RWPE1 (cell line): ENCODE measurements at regions not wholly inside any gene's neighbourhood (a gene's known extent, or its start where the extent isn't known, plus 50 kb on each side); places are given as distances from the start of the nearest gene placed in this dataset.

Experiments
- CTCF ChIA-PET: fragments of 350-600 bp; sonication (Branson Sonifier 250); formaldehyde crosslinking; extraction: SDS; loops from one replicate; lab custom pipeline; 2021; lab: Yijun Ruan, JAX
- POLR2A ChIA-PET: fragments of 400-600 bp; formaldehyde crosslinking; extraction: SDS; loops from one replicate; lab custom pipeline; 2020; ENCODE audit warnings: antibody characterized with exemption; ENCODE audit not compliant: low non-redundant PET; lab: Yijun Ruan, JAX
- DNase-seq: peaks from one replicate; pipeline ENCODE4 v3.0.0; 2012; ENCODE audit warnings: low spot score
- H3K27ac ChIP-seq: fragments of 450-650 bp; 2 replicates; pipeline ENCODE4 v1.5.1; 2017
- CTCF ChIP-seq: fragments of 450-650 bp; conservative IDR thresholded peaks from 2 replicates; pipeline ENCODE4 v1.5.1; 2017; ENCODE audit warnings: low read depth, mild to moderate bottlenecking

GRCh38 chr3:67305160-67305559, 307.1 kb downstream of the KBTBD8 start:
- ChIA-PET POLR2A (no interaction called here), CTCF (no interaction called here)
- no peak for DNase-seq
- TF ChIP-seq CTCF = no peak
- H3K27ac ChIP-seq = no peak overlapping the region

GRCh38 chr3:67305922-67306321, 307.8 kb downstream of the KBTBD8 start:
- no peak for DNase-seq
- ChIA-PET POLR2A (no interaction called here), CTCF (no interaction called here)
- H3K27ac ChIP-seq = no peak overlapping the region
- no peak for TF ChIP-seq CTCF

- H3K27ac ChIP-seq = no peak overlapping the region
- no peak for TF ChIP-seq CTCF
- ChIA-PET CTCF (no interaction called here), POLR2A (no interaction called here)
- no peak for DNase-seq
Measured at GRCh38 chr3:67311440-67311839, 313.3 kb downstream of the KBTBD8 start.

- ChIA-PET POLR2A (no interaction called here), CTCF (no interaction called here)
- no peak overlapping the region for H3K27ac ChIP-seq
- no peak for TF ChIP-seq CTCF
- no peak for DNase-seq
Measured at GRCh38 chr3:67312155-67312554, 314.0 kb downstream of the KBTBD8 start.

GRCh38 chr3:67318162-67318561, 320.1 kb downstream of the KBTBD8 start:
- ChIA-PET CTCF (interaction anchor here (1.1 kb wide), 1 partner anchor 16 kb away, joined by 3 read pairs; no protein-coding TSS in a partner anchor), POLR2A (no interaction called here)
- DNase-seq = no peak
- H3K27ac ChIP-seq = no peak overlapping the region
- no peak for TF ChIP-seq CTCF

GRCh38 chr3:67324554-67324953, 326.4 kb downstream of the KBTBD8 start:
- CTCF ChIA-PET = no interaction called here

More at GRCh38 chr3:67324554-67324953, 326.4 kb downstream of the KBTBD8 start:
- no peak for TF ChIP-seq CTCF
- POLR2A ChIA-PET = no interaction called here
- DNase-seq = no peak
- H3K27ac ChIP-seq = no peak overlapping the region
